ENCODE measurements at regions not wholly inside any gene's neighbourhood (a gene's known extent, or its start where the extent isn't known, plus 50 kb on each side); places are given as distances from the start of the nearest gene placed in this dataset.

DNA sequence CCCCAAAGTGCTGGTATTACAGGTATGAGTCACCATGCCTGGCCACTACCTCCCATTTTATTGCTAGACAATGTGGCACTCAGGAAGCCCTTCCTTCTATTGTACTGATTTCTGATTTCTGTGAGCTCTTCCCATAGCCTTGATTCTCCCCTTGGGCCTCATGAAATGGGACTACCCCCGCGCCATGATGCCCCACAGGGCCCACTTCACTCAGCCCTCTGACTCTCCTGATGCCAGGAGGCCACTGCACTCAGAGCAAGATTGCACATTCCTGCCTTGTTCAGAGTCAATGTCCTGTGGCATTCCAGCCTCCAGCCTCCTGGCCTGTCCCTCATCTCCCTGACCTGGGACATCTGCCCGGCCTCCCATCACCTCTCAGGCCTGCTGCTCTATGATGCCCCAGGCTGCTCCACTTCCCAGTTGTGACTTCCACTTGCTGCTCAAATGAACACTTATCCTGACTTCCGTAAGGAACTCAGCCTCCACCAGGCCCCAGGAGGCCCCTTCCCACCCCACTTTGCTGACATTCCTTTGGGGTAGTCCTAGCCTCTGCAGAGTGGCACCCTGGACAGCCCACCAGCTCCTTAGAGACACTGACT is 66.6 kb upstream of the KSR1 start:
- H3F3A ChIP-seq (ENCODE audit: control insufficient read depth, insufficient read depth), result no peaks in the 10 kb centered on the region
- no peaks in the 10 kb centered on the region for H3K79me2 ChIP-seq (ENCODE audit: control insufficient read depth, low read length)
- no peak for TF ChIP-seq EZH2phosphoT487 (IDR thresholded peaks at IDR 0.05; ENCODE audit: borderline replicate concordance, low read length)
- TF ChIP-seq, protein P1, sequence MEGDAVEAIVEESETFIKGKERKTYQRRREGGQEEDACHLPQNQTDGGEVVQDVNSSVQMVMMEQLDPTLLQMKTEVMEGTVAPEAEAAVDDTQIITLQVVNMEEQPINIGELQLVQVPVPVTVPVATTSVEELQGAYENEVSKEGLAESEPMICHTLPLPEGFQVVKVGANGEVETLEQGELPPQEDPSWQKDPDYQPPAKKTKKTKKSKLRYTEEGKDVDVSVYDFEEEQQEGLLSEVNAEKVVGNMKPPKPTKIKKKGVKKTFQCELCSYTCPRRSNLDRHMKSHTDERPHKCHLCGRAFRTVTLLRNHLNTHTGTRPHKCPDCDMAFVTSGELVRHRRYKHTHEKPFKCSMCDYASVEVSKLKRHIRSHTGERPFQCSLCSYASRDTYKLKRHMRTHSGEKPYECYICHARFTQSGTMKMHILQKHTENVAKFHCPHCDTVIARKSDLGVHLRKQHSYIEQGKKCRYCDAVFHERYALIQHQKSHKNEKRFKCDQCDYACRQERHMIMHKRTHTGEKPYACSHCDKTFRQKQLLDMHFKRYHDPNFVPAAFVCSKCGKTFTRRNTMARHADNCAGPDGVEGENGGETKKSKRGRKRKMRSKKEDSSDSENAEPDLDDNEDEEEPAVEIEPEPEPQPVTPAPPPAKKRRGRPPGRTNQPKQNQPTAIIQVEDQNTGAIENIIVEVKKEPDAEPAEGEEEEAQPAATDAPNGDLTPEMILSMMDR (IDR thresholded peaks at IDR 0.05; ENCODE audit: low read depth, low read length, poor library complexity, severe bottlenecking), result no peak
- no peaks in the 10 kb centered on the region for H3K9me3 ChIP-seq (ENCODE audit: control insufficient read depth, insufficient read depth, low read length)
- H3K4me2 ChIP-seq (ENCODE audit: low read length), result no peak overlapping the region
- no peaks in the 10 kb centered on the region for H3K36me3 ChIP-seq (ENCODE audit: control insufficient read depth, low read length)
- H4K20me1 ChIP-seq (ENCODE audit: control insufficient read depth, insufficient read depth, low read depth, low read length), result no peaks in the 10 kb centered on the region
- no peak overlapping the region for H3K27ac ChIP-seq (ENCODE audit: low read depth, low read length)
- H3K9me2 ChIP-seq (replicated peaks; ENCODE audit: control insufficient read depth, low read length), result no peaks in the 10 kb centered on the region
- no peaks in the 10 kb centered on the region for H3K4me1 ChIP-seq (ENCODE audit: control insufficient read depth, low read length)
- peaks cover 3% of the 10 kb centered on the region; the same call in 1 of the 2 replicates for H3K27me3 ChIP-seq (ENCODE audit: control insufficient read depth, low read length)
- no peak overlapping the region for H3K4me3 ChIP-seq (ENCODE audit: low read length)

DNA sequence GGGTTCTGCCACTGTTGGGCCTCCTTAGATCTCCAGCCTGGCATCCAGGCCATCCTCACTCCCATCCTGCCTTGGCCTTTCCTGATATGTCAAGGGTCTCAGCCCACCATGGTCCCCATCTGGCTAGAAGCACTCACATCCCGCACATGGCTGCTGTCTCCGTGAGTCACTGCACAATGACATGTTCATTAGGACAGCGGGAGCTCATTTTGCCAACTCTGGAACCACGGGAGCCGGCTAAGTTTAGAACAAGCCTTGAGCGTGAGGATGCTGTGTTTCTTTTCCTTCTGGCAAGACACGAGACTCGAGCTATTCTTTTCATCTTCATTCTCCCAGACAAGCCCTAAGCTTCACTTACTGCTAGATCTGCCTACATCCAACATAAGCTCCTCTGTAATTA is 65.7 kb upstream of the KSR1 start:
- H3K4me2 ChIP-seq (ENCODE audit: low read length), result no peak overlapping the region
- no peaks in the 10 kb centered on the region for H4K20me1 ChIP-seq (ENCODE audit: control insufficient read depth, insufficient read depth, low read depth, low read length)
- no peak overlapping the region for H3K4me3 ChIP-seq (ENCODE audit: low read length)
- H3K27ac ChIP-seq (ENCODE audit: low read depth, low read length), result no peak overlapping the region
- H3K79me2 ChIP-seq (ENCODE audit: control insufficient read depth, low read length), result no peaks in the 10 kb centered on the region
- H3F3A ChIP-seq (ENCODE audit: control insufficient read depth, insufficient read depth), result no peaks in the 10 kb centered on the region
- H3K4me1 ChIP-seq (ENCODE audit: control insufficient read depth, low read length), result no peaks in the 10 kb centered on the region
- no peaks in the 10 kb centered on the region for H3K36me3 ChIP-seq (ENCODE audit: control insufficient read depth, low read length)
- H3K27me3 ChIP-seq (ENCODE audit: control insufficient read depth, low read length), result peaks cover 4% of the 10 kb centered on the region; the same call in 1 of the 2 replicates
- TF ChIP-seq, protein P1 (IDR thresholded peaks at IDR 0.05; ENCODE audit: low read depth, low read length, poor library complexity, severe bottlenecking), result no peak
- TF ChIP-seq EZH2phosphoT487 (IDR thresholded peaks at IDR 0.05; ENCODE audit: borderline replicate concordance, low read length), result no peak
- no peaks in the 10 kb centered on the region for H3K9me2 ChIP-seq (replicated peaks; ENCODE audit: control insufficient read depth, low read length)
- no peaks in the 10 kb centered on the region for H3K9me3 ChIP-seq (ENCODE audit: control insufficient read depth, insufficient read depth, low read length)

DNA sequence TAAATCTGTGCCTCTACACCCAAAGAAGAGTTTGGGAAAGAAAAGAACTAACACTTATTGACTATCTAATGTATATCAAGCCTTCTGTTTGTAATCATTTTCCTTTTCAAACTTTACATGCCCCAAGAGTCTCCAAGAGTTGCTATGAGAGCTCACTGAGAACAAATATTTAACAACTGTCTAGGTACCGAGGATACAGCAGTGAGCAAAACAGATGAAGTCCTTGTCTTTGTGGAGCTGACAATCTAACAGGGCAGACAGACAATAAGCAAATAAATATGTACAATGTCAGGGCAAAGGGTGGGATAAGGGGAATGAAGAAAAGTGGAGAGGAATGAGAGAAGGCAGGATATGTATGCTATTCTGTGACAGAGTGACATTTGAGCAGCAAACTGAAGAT is 64.8 kb upstream of the KSR1 start:
- H3K9me3 ChIP-seq (ENCODE audit: control insufficient read depth, insufficient read depth, low read length), result no peaks in the 10 kb centered on the region
- H3K36me3 ChIP-seq (ENCODE audit: control insufficient read depth, low read length), result no peaks in the 10 kb centered on the region
- H3K4me2 ChIP-seq (ENCODE audit: low read length), result no peak overlapping the region
- TF ChIP-seq, protein P1 (IDR thresholded peaks at IDR 0.05; ENCODE audit: low read depth, low read length, poor library complexity, severe bottlenecking), result no peak
- TF ChIP-seq EZH2phosphoT487 (IDR thresholded peaks at IDR 0.05; ENCODE audit: borderline replicate concordance, low read length), result no peak
- no peaks in the 10 kb centered on the region for H3F3A ChIP-seq (ENCODE audit: control insufficient read depth, insufficient read depth)
- no peak overlapping the region for H3K4me3 ChIP-seq (ENCODE audit: low read length)
- H3K9me2 ChIP-seq (replicated peaks; ENCODE audit: control insufficient read depth, low read length), result no peaks in the 10 kb centered on the region
- no peaks in the 10 kb centered on the region for H3K79me2 ChIP-seq (ENCODE audit: control insufficient read depth, low read length)
- H3K27ac ChIP-seq (ENCODE audit: low read depth, low read length), result no peak overlapping the region
- H3K4me1 ChIP-seq (ENCODE audit: control insufficient read depth, low read length), result no peaks in the 10 kb centered on the region
- H3K27me3 ChIP-seq (ENCODE audit: control insufficient read depth, low read length), result peaks cover 4% of the 10 kb centered on the region; the same call in 1 of the 2 replicates
- no peaks in the 10 kb centered on the region for H4K20me1 ChIP-seq (ENCODE audit: control insufficient read depth, insufficient read depth, low read depth, low read length)
